GM21737 (cell line): ENCODE measurements at regions not wholly inside any gene's neighbourhood (a gene's known extent, or its start where the extent isn't known, plus 50 kb on each side); places are given as distances from the start of the nearest gene placed in this dataset.
"Not testable (repeated sequence)": the region's sequence is repeated elsewhere in the genome, so short reads cannot be mapped to it uniquely, and the experiment has no call there.

ENCODE experiments used
- ATAC-seq: cut with Tn5 transposase; IDR thresholded peaks from one replicate; pipeline ENCODE4 v1.9.1; 2021; ENCODE audit warnings: mild to moderate bottlenecking, moderate library complexity; ENCODE audit not compliant: unreplicated experiment

DNA sequence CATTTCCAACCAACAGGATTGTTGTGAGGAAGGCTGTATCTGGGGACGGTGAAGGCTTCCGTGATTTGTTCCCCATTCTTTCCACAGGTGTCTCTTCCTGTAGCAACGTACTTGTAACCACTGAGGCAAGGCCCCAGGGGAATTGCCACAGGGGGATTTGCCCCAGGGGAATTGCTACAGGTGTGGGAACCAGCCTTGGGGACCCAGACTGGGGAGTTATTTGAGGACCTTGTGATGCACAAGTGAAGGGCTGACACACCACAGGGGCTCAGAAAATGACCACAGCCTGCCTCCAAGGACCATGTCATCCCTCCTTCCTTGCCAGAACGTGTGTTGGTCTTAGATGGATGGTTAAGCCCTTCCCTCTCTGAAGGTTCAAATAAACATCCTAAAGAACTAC lies 131.4 kb upstream of the RGS6 start:
- no peak for ATAC-seq

DNA sequence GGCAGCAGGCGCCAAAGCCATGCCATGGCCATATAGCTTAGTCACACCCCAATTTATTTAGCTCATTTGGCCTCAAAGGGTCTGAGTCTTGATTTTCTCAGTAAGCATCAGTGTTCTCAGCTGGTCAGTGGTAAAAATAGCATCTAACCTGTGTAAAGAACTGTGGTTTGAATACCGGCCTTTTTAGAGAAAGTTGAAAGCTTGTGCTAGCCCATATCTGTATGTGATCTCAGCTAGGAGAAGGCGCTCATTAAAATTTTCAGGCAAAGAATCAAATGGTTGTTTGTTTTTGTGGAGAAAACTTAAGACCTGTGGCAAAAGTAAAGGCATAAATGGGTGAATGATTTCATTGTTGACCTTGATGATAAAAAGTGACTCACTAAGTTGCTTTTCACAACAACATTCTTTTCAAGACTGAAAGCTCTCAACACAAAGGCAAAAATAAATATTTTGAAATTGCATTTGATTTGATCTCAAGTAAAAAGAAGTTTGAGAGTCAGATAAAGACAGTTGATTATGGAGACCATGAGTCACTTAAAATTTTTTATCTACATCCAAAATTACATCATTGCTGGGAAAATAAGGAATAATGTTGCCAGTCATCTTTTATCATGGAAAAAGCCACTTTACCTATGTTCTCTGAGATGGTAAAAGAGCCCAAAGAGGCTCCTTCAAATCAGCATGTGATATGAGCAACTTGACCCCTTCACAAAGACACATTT lies 128.5 kb upstream of the RGS6 start:
- no peak for ATAC-seq

DNA sequence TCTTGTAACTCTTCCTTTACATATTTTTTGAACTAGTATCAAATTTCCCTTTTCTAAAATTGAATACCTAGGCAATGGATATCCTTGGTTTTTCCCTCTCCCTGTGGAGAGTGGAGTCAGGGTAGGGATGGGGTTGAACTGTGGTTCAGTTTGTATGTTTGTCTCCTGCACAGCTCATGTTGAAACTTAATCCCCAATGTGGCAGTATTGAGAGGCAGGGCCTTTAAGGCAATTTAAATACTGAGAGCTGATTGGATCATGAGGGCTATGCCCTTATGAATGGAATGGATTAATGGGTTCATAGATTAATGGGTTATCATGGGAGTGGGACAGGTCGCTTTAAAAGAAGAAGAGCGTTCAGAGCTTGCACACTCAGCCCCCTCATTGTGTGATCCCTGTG lies 127.2 kb upstream of the RGS6 start:
- ATAC-seq = no peak

DNA sequence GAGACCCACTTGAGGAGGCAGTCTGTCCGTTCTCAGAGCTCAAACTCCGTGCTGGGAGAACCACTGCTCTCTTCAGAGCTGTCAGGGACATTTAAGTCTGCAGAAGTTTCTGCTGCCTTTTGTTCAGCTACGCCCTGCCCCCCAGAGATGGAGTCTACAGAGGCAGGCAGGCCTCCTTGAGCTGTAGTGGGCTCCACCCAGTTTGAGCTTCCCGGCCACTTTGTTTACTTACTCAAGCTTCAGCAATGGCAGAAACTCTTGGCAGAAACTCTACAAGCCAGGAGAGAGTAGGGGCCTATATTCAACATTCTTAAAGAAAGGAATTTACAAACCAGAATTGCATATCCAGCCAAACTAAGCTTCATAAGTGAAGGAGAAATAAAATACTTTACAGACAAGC lies 125.2 kb upstream of the RGS6 start:
- not testable (repeated sequence) for ATAC-seq

DNA sequence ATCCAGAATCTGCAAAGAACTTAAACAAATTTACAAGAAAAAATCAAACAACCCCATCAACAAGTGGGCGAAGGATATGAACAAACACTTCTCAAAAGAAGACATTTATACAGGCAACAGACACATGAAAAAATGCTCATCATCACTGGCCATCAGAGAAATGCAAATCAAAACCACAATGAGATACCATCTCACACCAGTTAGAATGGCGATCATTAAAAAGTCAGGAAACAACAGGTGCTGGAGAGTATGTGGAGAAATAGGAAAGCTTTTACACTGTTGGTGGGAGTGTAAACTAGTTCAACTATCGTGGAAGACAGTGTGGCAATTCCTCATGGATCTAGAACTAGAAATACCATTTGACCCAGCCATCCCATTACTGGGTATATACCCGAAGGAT lies 121.4 kb upstream of the RGS6 start:
- ATAC-seq = not testable (repeated sequence)

DNA sequence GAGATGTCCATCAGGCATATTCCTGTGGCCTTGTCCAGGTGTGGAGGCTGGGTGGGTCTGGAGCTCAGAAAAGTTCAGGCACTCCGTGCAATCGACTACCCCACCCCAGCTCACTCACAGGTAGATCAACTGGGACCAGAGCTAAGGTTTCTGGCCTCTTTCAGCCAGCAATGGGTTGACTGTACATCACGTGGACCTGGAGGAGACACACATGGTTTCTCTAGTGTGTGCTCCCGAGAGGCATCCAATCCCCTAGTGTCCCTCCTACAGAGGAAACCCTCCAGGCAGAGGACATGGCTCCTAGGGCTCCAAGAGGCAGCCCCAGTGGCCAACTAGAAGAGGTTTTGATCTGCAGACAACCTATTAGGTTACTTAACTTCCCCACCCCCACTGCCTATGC lies 119.5 kb upstream of the RGS6 start:
- ATAC-seq = no peak

DNA sequence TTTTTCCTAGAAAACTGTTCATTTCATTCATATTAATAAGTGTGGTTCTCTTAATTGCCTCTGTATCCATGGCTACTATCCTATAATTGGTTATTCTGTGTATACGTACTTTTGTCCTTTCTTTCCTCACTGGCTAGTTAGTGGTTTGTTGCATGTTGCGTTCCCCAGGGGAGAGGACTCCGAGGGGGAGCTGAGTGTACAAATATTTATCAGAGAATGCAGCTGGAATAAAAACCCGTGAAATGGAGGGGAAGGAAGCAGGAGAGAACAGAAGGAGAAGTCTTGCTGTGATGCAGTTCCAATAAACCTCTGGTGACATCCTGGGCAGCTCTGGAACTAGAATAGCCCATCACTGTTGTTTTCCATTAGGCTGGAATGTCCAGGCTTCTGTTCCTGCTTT lies 117.1 kb upstream of the RGS6 start:
- no peak for ATAC-seq

DNA sequence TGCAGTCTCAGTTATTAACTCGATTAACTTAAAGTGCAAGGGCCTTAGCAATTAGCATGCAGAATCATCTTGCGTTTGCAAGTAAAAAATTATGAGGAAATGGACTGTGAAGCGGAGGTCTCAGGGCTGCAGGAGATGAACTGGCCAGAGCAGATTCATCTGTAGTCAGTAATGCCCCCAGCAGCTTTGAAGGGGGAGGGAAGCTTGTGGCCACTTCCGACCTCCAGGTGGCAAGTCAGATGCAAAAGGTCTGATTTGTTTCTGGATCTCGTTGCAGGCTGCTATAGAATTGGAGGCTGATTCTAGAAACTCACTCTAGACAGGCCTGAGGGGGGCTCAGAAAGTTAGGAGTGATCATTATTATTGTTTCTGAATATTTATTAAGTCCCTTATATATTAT lies 107.4 kb upstream of the RGS6 start:
- no peak for ATAC-seq

DNA sequence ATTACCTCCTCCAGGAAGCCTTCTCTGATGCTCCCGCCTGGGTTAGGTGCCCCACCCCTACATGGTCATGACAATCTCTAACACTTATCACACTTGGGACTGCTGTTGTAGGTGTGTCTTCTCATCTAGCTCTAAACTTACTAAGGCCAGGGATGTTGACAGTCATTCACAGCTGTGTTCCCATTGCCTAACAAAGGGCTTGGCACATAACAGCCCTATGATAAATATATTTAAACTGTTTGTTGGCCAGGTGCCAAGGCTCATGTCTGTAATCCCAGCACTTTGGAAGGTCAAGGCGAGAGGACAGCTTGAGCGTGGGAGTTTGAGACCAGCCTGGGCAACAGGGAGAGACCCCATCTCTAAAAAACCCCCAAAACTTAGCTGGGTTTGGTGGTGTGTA lies 98.8 kb upstream of the RGS6 start:
- no peak for ATAC-seq

DNA sequence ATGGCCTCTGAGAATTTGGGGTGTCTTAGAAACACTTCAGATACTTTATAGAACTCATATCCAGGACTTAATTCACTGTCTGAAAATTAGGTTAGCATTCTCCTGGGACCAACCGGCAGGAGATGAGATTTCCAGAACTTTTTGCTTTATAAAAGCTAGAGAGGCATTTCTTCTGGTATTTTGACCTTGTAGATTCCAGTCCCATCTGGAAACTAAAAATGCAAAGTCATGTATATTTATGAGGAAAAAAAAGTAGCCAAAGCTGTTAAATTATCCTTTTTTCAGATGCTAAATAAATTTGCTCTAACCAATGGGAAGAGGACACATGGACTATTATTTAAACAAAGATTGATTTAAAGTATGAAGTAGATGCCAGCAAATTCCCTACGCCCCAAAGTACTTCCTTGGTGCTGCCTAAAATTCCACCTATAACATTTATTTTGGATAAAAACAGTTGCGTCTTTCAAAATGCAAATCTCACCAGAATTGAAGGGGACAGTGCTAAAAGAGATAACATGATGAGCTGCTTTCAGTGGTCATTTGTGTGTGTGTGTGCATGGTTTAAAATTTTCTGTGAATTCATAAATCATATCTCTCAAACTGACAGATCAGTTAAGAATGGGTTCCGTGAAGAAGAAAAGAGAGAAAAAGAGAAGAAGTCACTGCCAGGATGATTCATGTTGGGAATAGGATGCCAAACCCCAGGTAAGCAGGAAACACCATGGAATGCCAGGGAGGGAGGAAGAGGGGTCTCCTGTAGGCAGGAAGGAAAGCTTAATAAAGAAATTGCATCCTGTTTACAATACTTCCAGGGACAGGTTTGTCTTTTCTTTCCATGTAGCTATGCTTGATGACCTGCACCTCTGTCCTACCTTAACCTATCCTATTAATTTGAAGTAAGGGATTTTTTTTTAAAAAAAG lies 97.7 kb upstream of the RGS6 start:
- no peak for ATAC-seq

DNA sequence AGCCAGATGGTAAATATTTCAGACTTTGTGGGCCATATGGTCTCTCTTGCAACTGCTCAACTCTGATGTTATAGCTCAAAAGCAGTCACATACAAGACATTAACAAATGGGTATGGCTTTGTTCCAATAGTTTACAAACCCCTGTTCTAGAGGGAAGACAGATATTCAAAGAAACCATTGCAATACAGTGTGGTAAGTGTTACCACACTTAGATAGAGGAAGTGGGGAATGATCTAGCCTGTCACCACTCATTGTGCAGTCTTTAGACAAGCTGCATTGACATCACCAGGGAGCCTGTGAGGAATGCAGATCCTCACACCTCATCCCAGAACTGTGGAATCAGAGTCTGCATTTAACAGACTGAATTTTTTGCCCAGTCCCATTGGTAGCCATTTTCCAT lies 80.0 kb upstream of the RGS6 start:
- no peak for ATAC-seq

DNA sequence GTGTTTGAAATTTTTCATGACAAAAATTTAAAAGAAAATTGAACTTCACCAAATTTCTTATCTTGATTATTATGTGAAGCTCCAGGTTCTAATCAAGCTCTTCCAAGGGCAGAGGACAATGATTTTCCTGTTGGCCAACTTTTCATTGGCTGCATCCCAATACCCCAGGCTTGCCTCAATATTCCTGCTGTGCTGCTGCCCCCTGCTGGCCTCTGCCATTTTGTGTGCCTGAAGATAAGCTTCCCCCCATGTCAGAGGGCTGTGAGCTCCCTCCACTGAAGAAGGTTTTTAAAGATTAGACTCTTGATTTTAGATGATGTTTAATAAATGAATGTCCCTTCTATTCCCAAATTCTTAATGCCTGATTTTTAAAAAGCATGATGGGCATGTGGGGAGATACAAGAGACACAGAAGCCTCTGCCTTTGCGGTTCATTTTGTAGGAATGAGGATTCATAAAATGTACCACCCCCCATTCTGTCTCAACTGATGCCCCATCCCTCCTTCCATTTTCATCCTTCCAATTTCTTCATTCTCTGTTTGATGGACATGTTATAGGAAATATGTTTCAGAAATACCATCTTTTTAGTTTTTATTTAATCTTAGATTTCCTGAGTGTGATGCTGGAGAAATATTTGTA lies 76.7 kb upstream of the RGS6 start:
- ATAC-seq = no peak

DNA sequence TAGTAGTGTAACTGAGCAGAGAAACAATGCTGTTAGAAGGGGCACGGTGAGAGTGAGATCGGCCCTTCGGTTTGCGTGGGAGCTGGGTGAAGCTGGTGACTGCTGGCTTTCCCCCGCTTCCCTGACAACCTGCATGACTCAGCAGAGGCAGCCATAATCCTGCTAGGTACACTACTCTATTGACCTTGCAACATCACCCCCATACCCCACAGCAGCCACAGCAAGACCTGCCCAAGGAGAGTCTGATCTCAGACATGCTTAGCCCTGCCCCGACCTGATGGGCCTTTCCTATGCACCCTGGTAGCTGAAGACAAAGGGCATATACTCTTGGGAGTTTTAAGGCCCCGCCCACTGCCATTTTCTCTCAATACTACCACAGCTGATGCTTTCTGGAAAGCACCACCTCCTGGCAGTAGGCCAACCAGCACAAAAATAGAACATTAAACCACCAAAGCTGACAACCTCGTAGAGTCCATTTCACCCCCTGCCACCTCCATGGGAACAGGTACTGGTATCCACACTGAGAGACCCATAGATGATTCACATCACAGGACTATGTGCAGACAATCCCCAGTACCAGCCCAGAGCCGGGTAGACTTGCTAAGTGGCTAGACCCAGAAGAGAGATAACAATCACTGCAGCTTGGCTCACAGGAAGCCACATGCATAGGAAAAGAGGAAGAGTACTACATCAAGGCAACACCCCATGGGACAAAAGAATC lies 75.9 kb upstream of the RGS6 start:
- no peak for ATAC-seq

DNA sequence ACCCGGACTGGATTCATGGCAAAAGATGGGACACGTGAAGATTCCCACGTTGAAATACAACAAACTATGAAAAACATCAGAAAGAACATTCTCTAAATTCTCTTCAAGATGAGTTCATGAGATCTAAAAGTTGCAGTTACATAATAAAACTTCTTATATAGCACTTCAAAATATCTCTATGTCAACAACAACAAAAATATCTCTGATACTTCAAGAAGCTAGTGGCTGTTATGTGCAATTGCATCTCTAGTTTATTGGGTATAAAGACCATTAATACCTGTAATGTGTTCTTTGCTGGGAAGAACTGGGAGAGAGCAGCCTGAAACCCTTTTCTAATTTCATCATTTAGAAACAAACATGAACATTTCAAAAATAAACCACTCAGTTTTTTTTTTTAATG lies 69.2 kb upstream of the RGS6 start:
- no peak for ATAC-seq

DNA sequence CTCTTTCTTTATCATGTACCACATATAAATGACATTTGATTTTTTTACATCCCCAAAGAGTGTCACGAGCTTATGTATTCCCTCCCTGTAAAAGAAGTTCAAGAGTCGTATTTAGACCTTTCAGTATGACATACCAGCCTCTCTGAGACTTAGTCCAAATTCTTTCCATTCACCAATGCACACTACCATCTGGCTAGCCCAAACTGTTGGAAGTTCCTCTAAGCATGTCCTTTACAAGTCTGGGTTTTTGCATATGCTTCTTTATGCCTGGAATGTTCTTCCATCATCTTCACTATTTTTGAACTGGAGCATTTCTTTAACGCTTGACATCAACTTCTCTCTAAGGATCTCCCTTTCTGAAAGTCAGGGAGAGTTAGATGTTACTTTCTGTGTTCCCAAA lies 68.5 kb upstream of the RGS6 start:
- ATAC-seq = no peak
